ENCODE measurements at regions not wholly inside any gene's neighbourhood (a gene's known extent, or its start where the extent isn't known, plus 50 kb on each side); places are given as distances from the start of the nearest gene placed in this dataset.

DNA sequence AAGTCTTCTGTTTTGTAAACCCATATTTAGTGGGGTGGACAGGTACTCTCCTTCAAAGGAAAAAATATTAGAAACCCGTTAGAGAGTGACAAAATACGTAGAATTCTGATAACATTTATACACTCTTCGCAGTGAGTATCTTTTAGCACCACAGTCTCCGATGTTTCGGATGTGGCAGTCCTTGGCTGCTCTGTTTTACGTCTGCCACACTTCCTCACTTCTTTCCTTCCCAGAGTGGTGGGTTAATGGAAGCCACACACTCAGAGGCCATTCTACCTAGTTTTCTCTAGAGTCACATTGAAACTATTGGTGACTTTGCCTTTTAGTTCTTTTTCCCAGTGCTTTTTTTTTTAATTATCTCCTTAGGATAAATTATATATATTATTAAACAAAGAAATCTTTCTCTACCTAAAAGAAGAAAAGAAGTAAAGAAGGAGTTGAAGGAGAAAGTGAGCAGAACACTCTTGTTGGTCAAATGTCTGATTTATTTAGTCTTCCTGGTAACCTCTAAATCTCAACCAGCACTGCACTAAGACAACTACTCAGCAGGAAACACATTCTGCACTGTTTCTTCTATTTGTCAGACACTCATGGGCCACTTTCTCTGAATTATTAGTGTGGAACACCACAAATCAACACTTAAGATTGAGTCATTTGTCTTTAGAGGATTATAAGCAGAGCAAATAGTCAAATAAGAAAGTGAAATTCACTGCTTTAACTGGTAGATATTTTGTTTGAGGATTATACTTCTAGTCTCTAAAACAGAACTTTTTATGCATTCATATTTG is 451.3 kb upstream of the TMEFF2 start:
- TF ChIP-seq, protein P1, sequence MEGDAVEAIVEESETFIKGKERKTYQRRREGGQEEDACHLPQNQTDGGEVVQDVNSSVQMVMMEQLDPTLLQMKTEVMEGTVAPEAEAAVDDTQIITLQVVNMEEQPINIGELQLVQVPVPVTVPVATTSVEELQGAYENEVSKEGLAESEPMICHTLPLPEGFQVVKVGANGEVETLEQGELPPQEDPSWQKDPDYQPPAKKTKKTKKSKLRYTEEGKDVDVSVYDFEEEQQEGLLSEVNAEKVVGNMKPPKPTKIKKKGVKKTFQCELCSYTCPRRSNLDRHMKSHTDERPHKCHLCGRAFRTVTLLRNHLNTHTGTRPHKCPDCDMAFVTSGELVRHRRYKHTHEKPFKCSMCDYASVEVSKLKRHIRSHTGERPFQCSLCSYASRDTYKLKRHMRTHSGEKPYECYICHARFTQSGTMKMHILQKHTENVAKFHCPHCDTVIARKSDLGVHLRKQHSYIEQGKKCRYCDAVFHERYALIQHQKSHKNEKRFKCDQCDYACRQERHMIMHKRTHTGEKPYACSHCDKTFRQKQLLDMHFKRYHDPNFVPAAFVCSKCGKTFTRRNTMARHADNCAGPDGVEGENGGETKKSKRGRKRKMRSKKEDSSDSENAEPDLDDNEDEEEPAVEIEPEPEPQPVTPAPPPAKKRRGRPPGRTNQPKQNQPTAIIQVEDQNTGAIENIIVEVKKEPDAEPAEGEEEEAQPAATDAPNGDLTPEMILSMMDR (IDR thresholded peaks at IDR 0.05), result no peak
- no peak overlapping the region for H3K9ac ChIP-seq (ENCODE audit: insufficient read depth, low read length, poor library complexity, severe bottlenecking)
- no peaks in the 10 kb centered on the region for H3K36me3 ChIP-seq (replicated peaks in 1 of 2; ENCODE audit: control insufficient read depth in 1 of 2, insufficient read depth in 2 of 2, low read length in 2 of 2)
- Mint-ChIP-seq H3K27ac (no peak overlapping the region), H3K4me3 (no peak overlapping the region), H3K9me3 (peaks cover 0 to 4% (median 0%) of the 10 kb centered on the region in 7 donors), H3K27me3 (ENCODE audit: low read depth in 3 of 3) (no peaks in the 10 kb centered on the region), H3K4me1 (no peaks in the 10 kb centered on the region), H3K36me3 (no peaks in the 10 kb centered on the region)
- H3K27ac ChIP-seq (ENCODE audit: low read depth in 1 of 2, low read length in 2 of 2), result no peak overlapping the region
- no peak overlapping the region for H2AFZ ChIP-seq (ENCODE audit: insufficient read depth, low read depth, low read length, poor library complexity, severe bottlenecking)
- DNase-seq, result no peak
- H3K9me3 ChIP-seq (replicated peaks in 1 of 2; ENCODE audit: control insufficient read depth in 1 of 2, insufficient read depth in 1 of 2, low read length in 2 of 2), result no peaks in the 10 kb centered on the region
- no CpG with 5 or more reads among the region's 6 CpGs for WGBS (ENCODE audit: insufficient coverage)
- H3K27me3 ChIP-seq (ENCODE audit: control insufficient read depth in 2 of 2, insufficient read depth in 2 of 2, low read length in 2 of 2), result no peaks in the 10 kb centered on the region
- H4K20me1 ChIP-seq (ENCODE audit: insufficient read depth, low read length), result no peaks in the 10 kb centered on the region
- H3K4me2 ChIP-seq (replicated peaks; ENCODE audit: extremely low read depth, low read length, poor library complexity, severe bottlenecking), result no peak overlapping the region
- no peaks in the 10 kb centered on the region for H3K4me1 ChIP-seq (ENCODE audit: control insufficient read depth in 1 of 2, insufficient read depth in 2 of 2, low read length in 2 of 2)
- H3K79me2 ChIP-seq (ENCODE audit: insufficient read depth, low read length), result no peaks in the 10 kb centered on the region
- H3K4me3 ChIP-seq (replicated peaks in 1 of 3; ENCODE audit: low read depth in 2 of 3, low read length in 3 of 3), result no peak overlapping the region
- intact Hi-C loops (cut with micrococcal nuclease), result no loop called here

DNA sequence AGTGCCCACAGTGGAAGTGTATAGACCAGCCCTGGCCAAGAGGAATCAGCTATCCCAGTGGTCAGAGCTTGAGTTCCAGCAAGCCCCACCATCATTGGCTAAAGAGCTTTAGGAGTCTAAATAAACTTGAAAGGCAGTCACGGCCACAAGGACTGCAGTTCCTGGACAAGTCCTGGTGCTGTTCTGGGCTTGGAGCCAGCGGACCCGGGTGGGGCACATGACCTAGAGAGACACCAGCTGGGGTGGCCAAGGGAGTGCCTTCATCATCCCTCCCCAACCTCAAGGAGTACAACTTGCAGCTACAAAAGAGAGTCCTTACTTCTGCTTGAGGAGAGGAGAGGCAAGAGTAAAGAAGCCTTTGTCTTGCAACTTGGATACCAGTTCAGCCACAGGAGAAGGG is 439.8 kb upstream of the TMEFF2 start:
- Histone ChIP-seq H3K4me1 (ENCODE audit: control insufficient read depth in 1 of 2, insufficient read depth in 2 of 2, low read length in 2 of 2) (no peaks in the 10 kb centered on the region), H3K36me3 (replicated peaks in 1 of 2; ENCODE audit: control insufficient read depth in 1 of 2, insufficient read depth in 2 of 2, low read length in 2 of 2) (no peaks in the 10 kb centered on the region), H3K79me2 (ENCODE audit: insufficient read depth, low read length) (no peaks in the 10 kb centered on the region), H3K27me3 (ENCODE audit: control insufficient read depth in 2 of 2, insufficient read depth in 2 of 2, low read length in 2 of 2) (no peaks in the 10 kb centered on the region), H3K9me3 (replicated peaks in 1 of 2; ENCODE audit: control insufficient read depth in 1 of 2, insufficient read depth in 1 of 2, low read length in 2 of 2) (peaks cover 14 to 16% of the 10 kb centered on the region in 2 donors), H2AFZ (ENCODE audit: insufficient read depth, low read depth, low read length, poor library complexity, severe bottlenecking) (no peak overlapping the region), H4K20me1 (ENCODE audit: insufficient read depth, low read length) (no peaks in the 10 kb centered on the region), H3K4me3 (replicated peaks in 1 of 3; ENCODE audit: low read depth in 2 of 3, low read length in 3 of 3) (no peak overlapping the region), H3K4me2 (replicated peaks; ENCODE audit: extremely low read depth, low read length, poor library complexity, severe bottlenecking) (no peak overlapping the region), H3K9ac (ENCODE audit: insufficient read depth, low read length, poor library complexity, severe bottlenecking) (no peak overlapping the region), H3K27ac (ENCODE audit: low read depth in 1 of 2, low read length in 2 of 2) (no peak overlapping the region)
- intact Hi-C loops (cut with micrococcal nuclease), result no loop called here
- TF ChIP-seq, protein P1 (IDR thresholded peaks at IDR 0.05), result no peak
- no peak for DNase-seq
- Mint-ChIP-seq H3K4me1 (no peaks in the 10 kb centered on the region), H3K9me3 (peaks cover 0 to 15% (median 4%) of the 10 kb centered on the region in 7 donors), H3K36me3 (no peaks in the 10 kb centered on the region), H3K27me3 (ENCODE audit: low read depth in 3 of 3) (no peaks in the 10 kb centered on the region), H3K27ac (no peak overlapping the region), H3K4me3 (no peak overlapping the region)
- 67% methylated on average over 1 of the region's 3 CpGs for WGBS (ENCODE audit: insufficient coverage)

Data from CD14-positive monocyte (primary cell).